Endodermal cell (in vitro differentiated cells): ENCODE measurements at regions not wholly inside any gene's neighbourhood (a gene's known extent, or its start where the extent isn't known, plus 50 kb on each side); places are given as distances from the start of the nearest gene placed in this dataset.
A peak's percentile ranks its signal among the peaks of the same experiment; 100 is the strongest.
"Not testable (repeated sequence)": the region's sequence is repeated elsewhere in the genome, so short reads cannot be mapped to it uniquely, and the experiment has no call there.

Experiments used
- DNase-seq: peaks from one replicate; pipeline ENCODE4 v3.0.0-alpha.2; 2017
- H3K27ac ChIP-seq: 2 replicates; pipeline ENCODE4 v1.5.1; 2013; ENCODE audit warnings: mild to moderate bottlenecking, low read depth, low read length, moderate library complexity
- H3K27me3 ChIP-seq: 2 replicates; pipeline ENCODE4 v1.6.1; 2013; ENCODE audit warnings: mild to moderate bottlenecking, low read length, moderate library complexity; ENCODE audit not compliant: insufficient read depth, control insufficient read depth, poor library complexity, severe bottlenecking
- H3K36me3 ChIP-seq: 2 replicates; pipeline ENCODE4 v1.7.0; 2013; ENCODE audit warnings: mild to moderate bottlenecking, low read length, moderate library complexity; ENCODE audit not compliant: control insufficient read depth, insufficient read depth
- H3K4me1 ChIP-seq: one replicate; pipeline ENCODE4 v1.7.0; 2013; ENCODE audit warnings: low read length; ENCODE audit not compliant: control insufficient read depth, insufficient read depth
- H3K4me3 ChIP-seq: 2 replicates; pipeline ENCODE4 v1.5.1; 2013; ENCODE audit warnings: mild to moderate bottlenecking, low read length, moderate library complexity
- H3K9ac ChIP-seq: 2 replicates; pipeline ENCODE4 v1.6.1; 2013; ENCODE audit warnings: mild to moderate bottlenecking, low read length, moderate library complexity; ENCODE audit not compliant: poor library complexity, severe bottlenecking; ENCODE audit errors: extremely low read depth
- H3K9me3 ChIP-seq: 2 replicates; pipeline ENCODE4 v1.6.1; 2013; ENCODE audit warnings: mild to moderate bottlenecking, low read length, moderate library complexity; ENCODE audit not compliant: control insufficient read depth
- H3K27ac Mint-ChIP-seq: 2 replicates; pipeline ENCODE4 v1.8.0; 2020; ENCODE audit warnings: mixed read lengths
- H3K27me3 Mint-ChIP-seq: 2 replicates; pipeline ENCODE4 v1.8.0; 2021; ENCODE audit warnings: mild to moderate bottlenecking, mixed read lengths; ENCODE audit not compliant: insufficient read depth
- H3K36me3 Mint-ChIP-seq: 2 replicates; pipeline ENCODE4 v1.8.0; 2020; ENCODE audit warnings: low read depth, mixed read lengths
- H3K4me1 Mint-ChIP-seq: 2 replicates; pipeline ENCODE4 v1.8.0; 2020; ENCODE audit warnings: mixed read lengths
- H3K4me3 Mint-ChIP-seq: 2 replicates; pipeline ENCODE4 v1.8.0; 2020; ENCODE audit warnings: mild to moderate bottlenecking, moderate library complexity, mixed read lengths
- H3K9me3 Mint-ChIP-seq: 2 replicates; pipeline ENCODE4 v1.8.0; 2020; ENCODE audit warnings: mild to moderate bottlenecking, mixed read lengths
- CTCF ChIP-seq: fragments of 200-600 bp; sonication (generic); conservative IDR thresholded peaks from 2 replicates; pipeline ENCODE4 v1.5.0; 2021; ENCODE audit warnings: antibody characterized with exemption, mild to moderate bottlenecking
- WGBS, 2 experiments: methylation state at CpG; one replicate each; pipeline versions ENCODE4 v1.1.5 to v1.1.7; 2013; ENCODE audit warnings: missing lambda C conversion rate in 2 of 2, mixed read lengths in 1 of 2; ENCODE audit not compliant: insufficient coverage in 1 of 2, insufficient read length in 1 of 2; 5-methylcytosine and 5-hydroxymethylcytosine counted together

GRCh38 chr7:86991093-86991769, 68.2 kb downstream of the ELAPOR2 start:
- Histone ChIP-seq H3K4me1 (no peaks in the 10 kb centered on the region), H3K27me3 (no peaks in the 10 kb centered on the region), H3K27ac (no peak overlapping the region), H3K9me3 (peaks cover 25% of the 10 kb centered on the region), H3K9ac (no peak overlapping the region), H3K36me3 (peaks cover 16% of the 10 kb centered on the region), H3K4me3 (no peak overlapping the region)
- no peak overlapping the region for H3K4me3 Mint-ChIP-seq
- peaks cover 27% of the 10 kb centered on the region for H3K4me1 Mint-ChIP-seq
- no peak overlapping the region for H3K27ac Mint-ChIP-seq
- H3K9me3 Mint-ChIP-seq, result peaks cover 17% of the 10 kb centered on the region
- H3K27me3 Mint-ChIP-seq, result no peaks in the 10 kb centered on the region
- DNase-seq, result no peak
- H3K36me3 Mint-ChIP-seq, result peaks cover 19% of the 10 kb centered on the region
- TF ChIP-seq CTCF, result no peak

- no peaks in the 10 kb centered on the region for H3K27me3 Mint-ChIP-seq
- WGBS, 2 experiments, result 96 to 100% methylated on average over 4 to 8 of the region's 8 CpGs
- Histone ChIP-seq H3K36me3 (peaks cover 16% of the 10 kb centered on the region), H3K27ac (no peak overlapping the region), H3K9me3 (peaks cover 37% of the 10 kb centered on the region), H3K27me3 (no peaks in the 10 kb centered on the region), H3K9ac (no peak overlapping the region), H3K4me1 (no peaks in the 10 kb centered on the region), H3K4me3 (no peak overlapping the region)
- H3K27ac Mint-ChIP-seq, result no peak overlapping the region
- H3K36me3 Mint-ChIP-seq, result peaks cover 31% of the 10 kb centered on the region
- no peak for DNase-seq
- peaks cover 12% of the 10 kb centered on the region for H3K4me1 Mint-ChIP-seq
- H3K9me3 Mint-ChIP-seq, result peaks cover 32% of the 10 kb centered on the region
- TF ChIP-seq CTCF, result no peak
- no peak overlapping the region for H3K4me3 Mint-ChIP-seq
These were observed 70.0 kb downstream of the ELAPOR2 start for GRCh38 chr7:86989407-86989806.

- not testable (repeated sequence) for H3K27me3 ChIP-seq, H3K27ac Mint-ChIP-seq, H3K4me1 ChIP-seq, H3K27me3 Mint-ChIP-seq, H3K9ac ChIP-seq, H3K4me1 Mint-ChIP-seq, DNase-seq, H3K4me3 Mint-ChIP-seq, H3K27ac ChIP-seq
- H3K9me3 Mint-ChIP-seq, result peaks cover 48% of the 10 kb centered on the region
- Histone ChIP-seq H3K4me3 (peak overlapping the region; percentile 14), H3K36me3 (peaks cover 16% of the 10 kb centered on the region), H3K9me3 (peaks cover 45% of the 10 kb centered on the region)
- 95 to 96% methylated on average over 4 of the region's 4 CpGs for WGBS, 2 experiments
- H3K36me3 Mint-ChIP-seq, result peaks cover 40% of the 10 kb centered on the region
These were observed 71.6 kb downstream of the ELAPOR2 start for GRCh38 chr7:86987834-86988233.

GRCh38 chr7:86987358-86987757, 72.1 kb downstream of the ELAPOR2 start:
- not testable (repeated sequence) for H3K4me3 ChIP-seq, DNase-seq, H3K9ac ChIP-seq, H3K27ac Mint-ChIP-seq, H3K27ac ChIP-seq, H3K27me3 Mint-ChIP-seq, H3K4me1 Mint-ChIP-seq, H3K27me3 ChIP-seq, H3K4me1 ChIP-seq, H3K4me3 Mint-ChIP-seq
- peaks cover 45% of the 10 kb centered on the region for H3K9me3 ChIP-seq
- H3K36me3 Mint-ChIP-seq, result peaks cover 40% of the 10 kb centered on the region
- peaks cover 16% of the 10 kb centered on the region for H3K36me3 ChIP-seq
- 80 to 91% methylated on average over 1 to 2 of the region's 3 CpGs for WGBS, 2 experiments
- H3K9me3 Mint-ChIP-seq, result peaks cover 50% of the 10 kb centered on the region

- H3K27ac ChIP-seq, H3K9ac ChIP-seq, H3K27me3 ChIP-seq, DNase-seq, H3K4me1 ChIP-seq, H3K27me3 Mint-ChIP-seq, H3K27ac Mint-ChIP-seq, H3K4me3 Mint-ChIP-seq: not testable (repeated sequence)
- peaks cover 52% of the 10 kb centered on the region for H3K9me3 Mint-ChIP-seq
- peaks cover 45% of the 10 kb centered on the region for H3K36me3 Mint-ChIP-seq
- Histone ChIP-seq H3K36me3 (peaks cover 25% of the 10 kb centered on the region), H3K4me3 (peak overlapping the region; percentile 64), H3K9me3 (peaks cover 52% of the 10 kb centered on the region)
- WGBS, 2 experiments, result 89% methylated on average over 3 of the region's 3 CpGs; no CpG with 5 or more reads in 1 of the 2 experiments
- peaks cover 10% of the 10 kb centered on the region for H3K4me1 Mint-ChIP-seq
These were observed 74.1 kb downstream of the ELAPOR2 start for GRCh38 chr7:86985342-86985741.

- not testable (repeated sequence) for H3K27me3 Mint-ChIP-seq, H3K9ac ChIP-seq, H3K27me3 ChIP-seq, H3K27ac ChIP-seq, DNase-seq, H3K4me3 Mint-ChIP-seq, H3K4me1 ChIP-seq, H3K4me3 ChIP-seq, H3K27ac Mint-ChIP-seq
- no CpG with 5 or more reads among the region's 1 CpG for WGBS, 2 experiments
- Mint-ChIP-seq H3K4me1 (peaks cover 19% of the 10 kb centered on the region), H3K9me3 (peaks cover 52% of the 10 kb centered on the region), H3K36me3 (peaks cover 42% of the 10 kb centered on the region)
- H3K9me3 ChIP-seq, result peaks cover 44% of the 10 kb centered on the region
- peaks cover 17% of the 10 kb centered on the region for H3K36me3 ChIP-seq
These were observed 75.8 kb downstream of the ELAPOR2 start for GRCh38 chr7:86983654-86984053.
